ENCODE measurements at regions not wholly inside any gene's neighbourhood (a gene's known extent, or its start where the extent isn't known, plus 50 kb on each side); places are given as distances from the start of the nearest gene placed in this dataset.

DNA sequence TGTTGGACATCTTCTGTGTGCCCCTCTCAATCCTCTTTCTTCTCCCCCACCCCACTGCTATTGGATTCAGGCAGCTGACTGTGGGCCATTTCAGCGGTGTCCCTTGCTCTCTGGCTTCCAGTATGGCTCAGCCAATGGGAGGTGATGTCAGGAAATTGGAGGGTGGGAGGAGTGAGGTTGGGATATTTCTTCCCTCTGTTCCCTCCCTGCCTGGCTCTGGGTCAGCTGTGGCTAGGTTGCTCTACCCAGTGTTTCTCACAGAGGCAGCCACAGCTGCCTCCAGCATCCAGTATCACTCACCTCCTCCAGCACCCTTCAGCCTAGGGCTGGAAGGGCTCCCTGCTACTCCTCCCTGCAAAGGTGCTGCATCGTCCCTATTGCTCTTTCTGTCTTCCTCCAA, 423.5 kb downstream of the MIAT start:
- Histone ChIP-seq H3K27ac (no peak overlapping the region), H3K9me3 (ENCODE audit: severe bottlenecking) (no peaks in the 10 kb centered on the region), H3K36me3 (no peaks in the 10 kb centered on the region), H3K27me3 (ENCODE audit: insufficient read depth, low read depth, severe bottlenecking) (no peaks in the 10 kb centered on the region), H3K4me3 (ENCODE audit: low read depth, low read length) (no peak overlapping the region)
- TF ChIP-seq, protein P1, sequence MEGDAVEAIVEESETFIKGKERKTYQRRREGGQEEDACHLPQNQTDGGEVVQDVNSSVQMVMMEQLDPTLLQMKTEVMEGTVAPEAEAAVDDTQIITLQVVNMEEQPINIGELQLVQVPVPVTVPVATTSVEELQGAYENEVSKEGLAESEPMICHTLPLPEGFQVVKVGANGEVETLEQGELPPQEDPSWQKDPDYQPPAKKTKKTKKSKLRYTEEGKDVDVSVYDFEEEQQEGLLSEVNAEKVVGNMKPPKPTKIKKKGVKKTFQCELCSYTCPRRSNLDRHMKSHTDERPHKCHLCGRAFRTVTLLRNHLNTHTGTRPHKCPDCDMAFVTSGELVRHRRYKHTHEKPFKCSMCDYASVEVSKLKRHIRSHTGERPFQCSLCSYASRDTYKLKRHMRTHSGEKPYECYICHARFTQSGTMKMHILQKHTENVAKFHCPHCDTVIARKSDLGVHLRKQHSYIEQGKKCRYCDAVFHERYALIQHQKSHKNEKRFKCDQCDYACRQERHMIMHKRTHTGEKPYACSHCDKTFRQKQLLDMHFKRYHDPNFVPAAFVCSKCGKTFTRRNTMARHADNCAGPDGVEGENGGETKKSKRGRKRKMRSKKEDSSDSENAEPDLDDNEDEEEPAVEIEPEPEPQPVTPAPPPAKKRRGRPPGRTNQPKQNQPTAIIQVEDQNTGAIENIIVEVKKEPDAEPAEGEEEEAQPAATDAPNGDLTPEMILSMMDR (IDR thresholded peaks at IDR 0.05; ENCODE audit: low read depth, low read length), result no peak
- DNase-seq, result no peak

DNA sequence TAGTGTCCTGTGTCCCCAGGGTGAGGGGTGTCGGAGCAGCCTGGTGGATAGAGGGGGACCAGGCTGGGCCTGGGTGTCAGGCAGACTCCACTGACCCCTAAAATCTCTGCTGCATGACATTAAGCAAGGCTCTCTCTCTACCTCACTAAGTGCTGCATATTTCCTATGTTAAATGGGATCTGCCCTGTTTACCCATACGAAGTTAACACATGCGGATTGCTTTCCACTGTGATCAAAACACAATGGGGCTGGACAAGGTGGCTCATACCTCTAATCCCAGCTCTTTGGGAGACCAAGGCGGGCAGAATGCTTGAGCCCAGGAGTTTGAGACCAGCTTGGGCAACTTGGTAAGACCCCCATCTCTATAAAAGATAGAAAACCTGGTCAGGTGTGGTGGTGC, 426.2 kb downstream of the MIAT start:
- no peak for DNase-seq
- no peak overlapping the region for H3K4me3 ChIP-seq (ENCODE audit: low read depth, low read length)
- no peaks in the 10 kb centered on the region for H3K36me3 ChIP-seq
- TF ChIP-seq, protein P1 (IDR thresholded peaks at IDR 0.05; ENCODE audit: low read depth, low read length), result no peak
- no peaks in the 10 kb centered on the region for H3K9me3 ChIP-seq (ENCODE audit: severe bottlenecking)
- H3K27ac ChIP-seq, result no peak overlapping the region
- no peaks in the 10 kb centered on the region for H3K27me3 ChIP-seq (ENCODE audit: insufficient read depth, low read depth, severe bottlenecking)

DNA sequence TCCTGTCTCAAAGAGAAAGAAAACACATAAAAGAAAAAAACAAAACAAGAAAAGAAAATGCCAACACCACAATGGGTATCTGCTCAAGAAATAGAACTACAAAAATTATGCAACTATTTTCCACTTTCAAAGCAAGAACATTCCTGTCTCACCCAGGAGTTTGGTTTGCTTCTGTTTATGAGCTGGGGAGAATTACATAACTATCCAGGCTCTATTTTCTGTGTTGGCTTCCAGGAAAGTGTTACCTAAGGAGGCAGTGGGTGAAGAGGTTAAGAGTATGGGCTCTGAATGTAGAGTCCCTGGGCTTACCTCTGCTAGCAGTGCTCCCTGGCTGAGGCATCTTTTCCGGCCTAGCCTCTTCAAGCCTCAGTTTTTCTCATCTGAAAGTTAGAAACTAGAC, 426.7 kb downstream of the MIAT start:
- no peaks in the 10 kb centered on the region for H3K27me3 ChIP-seq (ENCODE audit: insufficient read depth, low read depth, severe bottlenecking)
- H3K36me3 ChIP-seq, result no peaks in the 10 kb centered on the region
- TF ChIP-seq, protein P1 (IDR thresholded peaks at IDR 0.05; ENCODE audit: low read depth, low read length), result no peak
- no peak for DNase-seq
- H3K27ac ChIP-seq, result no peak overlapping the region
- no peak overlapping the region for H3K4me3 ChIP-seq (ENCODE audit: low read depth, low read length)
- no peaks in the 10 kb centered on the region for H3K9me3 ChIP-seq (ENCODE audit: severe bottlenecking)

DNA sequence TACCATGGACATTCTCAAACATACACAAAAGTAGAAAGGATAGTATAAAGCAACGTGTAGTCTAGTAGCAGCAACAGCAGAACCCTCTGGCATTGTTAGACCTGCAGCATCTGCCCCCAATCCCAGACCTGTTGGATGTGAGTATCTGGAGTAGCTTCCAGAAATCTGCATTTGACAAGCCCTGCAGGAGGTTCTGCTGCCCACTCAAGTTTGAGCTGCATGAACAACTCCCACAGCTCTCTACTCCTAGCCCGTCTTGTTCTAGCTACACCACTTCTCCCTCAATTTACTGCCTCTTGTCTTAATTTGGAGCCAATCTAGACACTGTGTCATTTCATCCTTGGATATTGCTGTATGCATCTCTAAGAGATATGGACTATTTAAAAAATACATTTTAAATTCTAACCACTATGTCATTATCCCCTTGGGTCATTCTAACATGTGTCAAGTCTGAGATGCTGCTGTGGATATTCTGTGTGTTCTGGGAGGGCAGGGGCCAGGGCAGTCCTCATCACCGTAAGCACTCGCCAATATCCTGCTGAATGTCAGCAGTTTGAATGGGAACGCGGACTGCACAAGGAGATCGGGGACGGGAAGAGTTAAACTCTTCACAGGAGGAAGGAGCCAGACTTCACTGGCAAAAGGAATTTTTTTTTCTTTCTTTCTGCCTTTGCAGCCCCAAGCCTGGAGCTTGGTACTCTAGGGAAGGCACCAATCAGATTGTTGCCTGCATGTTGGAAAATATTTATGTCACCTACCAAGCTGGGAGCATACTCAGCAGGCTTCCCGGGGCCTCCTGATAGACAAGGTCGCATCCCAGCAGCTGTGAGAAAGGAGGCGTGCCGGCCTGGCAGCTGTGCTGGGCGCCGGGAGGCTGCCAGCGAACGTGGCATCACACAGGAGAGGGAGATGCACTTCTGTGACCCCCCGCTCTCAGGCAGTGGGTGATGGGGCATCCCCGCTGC, 429.0 kb downstream of the MIAT start:
- Histone ChIP-seq H3K27ac (no peak overlapping the region), H3K27me3 (ENCODE audit: insufficient read depth, low read depth, severe bottlenecking) (no peaks in the 10 kb centered on the region), H3K4me3 (ENCODE audit: low read depth, low read length) (no peak overlapping the region), H3K36me3 (no peaks in the 10 kb centered on the region), H3K9me3 (ENCODE audit: severe bottlenecking) (no peaks in the 10 kb centered on the region)
- DNase-seq, result no peak
- TF ChIP-seq, protein P1 (IDR thresholded peaks at IDR 0.05; ENCODE audit: low read depth, low read length), result no peak

DNA sequence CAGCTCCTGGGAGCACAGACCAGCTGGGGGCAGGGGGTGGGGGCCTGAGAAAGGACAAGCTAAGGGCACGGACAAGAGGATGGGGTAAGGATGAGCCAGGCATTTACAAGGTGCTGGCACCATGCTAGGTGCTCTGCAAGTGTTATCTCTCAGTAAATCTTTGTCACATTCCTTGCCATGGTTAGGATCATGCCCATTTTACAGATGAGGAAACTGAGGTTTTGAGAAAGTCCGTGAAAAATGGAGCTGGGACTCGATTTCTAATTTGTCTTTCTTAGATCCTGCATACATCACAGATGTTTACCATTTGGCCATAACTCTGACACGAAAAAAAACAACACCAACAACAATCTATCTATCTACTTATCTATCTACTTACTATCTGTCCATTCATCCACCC, 429.7 kb downstream of the MIAT start:
- TF ChIP-seq, protein P1 (IDR thresholded peaks at IDR 0.05; ENCODE audit: low read depth, low read length), result no peak
- Histone ChIP-seq H3K4me3 (ENCODE audit: low read depth, low read length) (no peak overlapping the region), H3K27ac (no peak overlapping the region), H3K36me3 (no peaks in the 10 kb centered on the region), H3K9me3 (ENCODE audit: severe bottlenecking) (no peaks in the 10 kb centered on the region), H3K27me3 (ENCODE audit: insufficient read depth, low read depth, severe bottlenecking) (no peaks in the 10 kb centered on the region)
- no peak for DNase-seq
